ENCODE measurements at regions not wholly inside any gene's neighbourhood (a gene's known extent, or its start where the extent isn't known, plus 50 kb on each side); places are given as distances from the start of the nearest gene placed in this dataset.

GRCh38 chr14:71399057-71399487 is 491.8 kb downstream of the PCNX1 start:
- TF ChIP-seq CTCF (IDR thresholded peaks at IDR 0.05; ENCODE audit: insufficient read depth, low read length, poor library complexity, severe bottlenecking) = no peak
- no peak for TF ChIP-seq EZH2phosphoT487 (conservative IDR thresholded peaks at IDR 0.05; ENCODE audit: low read length)

All from SU-DHL-6 (cell line).